WI38 (cell line): ENCODE measurements at regions not wholly inside any gene's neighbourhood (a gene's known extent, or its start where the extent isn't known, plus 50 kb on each side); places are given as distances from the start of the nearest gene placed in this dataset.

Source experiments
- H3K4me3 ChIP-seq: 2 replicates; pipeline ENCODE4 v1.5.1; 2011; ENCODE audit warnings: low read depth, mild to moderate bottlenecking, control low read depth, low read length
- TF ChIP-seq, protein P1 (sequence below): IDR thresholded peaks from 2 replicates; pipeline ENCODE4 v1.5.1; 2012; ENCODE audit warnings: low read depth, mild to moderate bottlenecking, control low read depth, low read length

DNA sequence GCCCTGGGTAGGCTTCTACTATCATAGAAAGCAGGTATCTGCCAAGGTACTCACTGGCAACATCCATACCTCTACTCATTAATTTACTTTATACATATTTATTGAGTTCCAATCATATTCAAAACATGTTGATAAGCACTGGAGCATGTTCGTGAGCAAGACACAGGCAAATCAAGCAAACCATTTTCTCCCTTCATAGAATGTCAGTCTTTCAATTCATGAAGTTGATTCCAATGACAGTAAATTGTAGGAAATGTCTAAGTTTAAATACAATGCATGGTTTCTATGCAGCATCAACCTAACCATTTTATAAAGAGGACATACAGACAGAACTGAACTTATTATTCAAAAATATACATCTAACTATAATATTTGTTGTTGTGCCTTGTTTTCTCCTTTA, 978.6 kb downstream of the CDH8 start:
- TF ChIP-seq, protein P1, sequence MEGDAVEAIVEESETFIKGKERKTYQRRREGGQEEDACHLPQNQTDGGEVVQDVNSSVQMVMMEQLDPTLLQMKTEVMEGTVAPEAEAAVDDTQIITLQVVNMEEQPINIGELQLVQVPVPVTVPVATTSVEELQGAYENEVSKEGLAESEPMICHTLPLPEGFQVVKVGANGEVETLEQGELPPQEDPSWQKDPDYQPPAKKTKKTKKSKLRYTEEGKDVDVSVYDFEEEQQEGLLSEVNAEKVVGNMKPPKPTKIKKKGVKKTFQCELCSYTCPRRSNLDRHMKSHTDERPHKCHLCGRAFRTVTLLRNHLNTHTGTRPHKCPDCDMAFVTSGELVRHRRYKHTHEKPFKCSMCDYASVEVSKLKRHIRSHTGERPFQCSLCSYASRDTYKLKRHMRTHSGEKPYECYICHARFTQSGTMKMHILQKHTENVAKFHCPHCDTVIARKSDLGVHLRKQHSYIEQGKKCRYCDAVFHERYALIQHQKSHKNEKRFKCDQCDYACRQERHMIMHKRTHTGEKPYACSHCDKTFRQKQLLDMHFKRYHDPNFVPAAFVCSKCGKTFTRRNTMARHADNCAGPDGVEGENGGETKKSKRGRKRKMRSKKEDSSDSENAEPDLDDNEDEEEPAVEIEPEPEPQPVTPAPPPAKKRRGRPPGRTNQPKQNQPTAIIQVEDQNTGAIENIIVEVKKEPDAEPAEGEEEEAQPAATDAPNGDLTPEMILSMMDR: no peak
- H3K4me3 ChIP-seq: no peak overlapping the region

DNA sequence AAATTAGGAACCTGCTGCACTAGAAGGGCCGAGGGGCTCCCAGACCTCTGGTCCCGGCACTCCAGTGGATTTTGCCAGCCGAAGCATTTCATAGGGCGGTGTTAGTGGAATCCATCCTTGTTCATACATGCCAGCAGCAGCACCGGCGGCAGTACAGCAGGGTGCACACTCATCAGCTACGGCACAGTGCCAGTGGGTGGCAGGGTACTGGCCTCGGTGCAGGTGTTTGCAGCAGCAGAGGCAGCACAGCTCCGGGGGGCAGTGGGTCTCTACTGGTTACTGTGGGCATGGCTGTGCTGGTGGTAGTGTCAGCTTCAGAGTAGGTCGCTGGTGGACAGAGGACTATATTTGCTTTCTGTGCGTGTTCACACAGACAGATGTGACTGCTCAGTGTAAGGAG, 985.7 kb downstream of the CDH8 start:
- TF ChIP-seq, protein P1: no peak
- H3K4me3 ChIP-seq: no peak overlapping the region

DNA sequence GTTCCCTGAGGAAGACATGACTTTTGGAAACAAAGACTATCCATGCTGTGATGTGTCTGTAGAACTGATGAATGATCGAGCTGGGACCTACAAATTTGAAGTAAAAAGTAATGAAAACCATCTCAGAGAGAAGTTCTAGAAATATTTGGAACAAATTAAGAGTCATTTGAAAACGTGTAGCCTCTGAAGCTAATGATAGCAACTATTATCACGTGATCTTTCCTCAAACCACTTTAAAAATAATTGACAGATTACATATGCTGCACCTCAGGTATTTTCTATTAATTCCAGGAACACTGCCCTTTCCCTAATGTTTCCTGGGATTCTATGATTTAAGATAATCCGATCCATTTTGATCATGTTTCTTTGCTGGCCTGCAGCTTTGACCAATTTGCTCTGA, 990.3 kb downstream of the CDH8 start:
- TF ChIP-seq, protein P1: no peak
- H3K4me3 ChIP-seq: no peak overlapping the region

DNA sequence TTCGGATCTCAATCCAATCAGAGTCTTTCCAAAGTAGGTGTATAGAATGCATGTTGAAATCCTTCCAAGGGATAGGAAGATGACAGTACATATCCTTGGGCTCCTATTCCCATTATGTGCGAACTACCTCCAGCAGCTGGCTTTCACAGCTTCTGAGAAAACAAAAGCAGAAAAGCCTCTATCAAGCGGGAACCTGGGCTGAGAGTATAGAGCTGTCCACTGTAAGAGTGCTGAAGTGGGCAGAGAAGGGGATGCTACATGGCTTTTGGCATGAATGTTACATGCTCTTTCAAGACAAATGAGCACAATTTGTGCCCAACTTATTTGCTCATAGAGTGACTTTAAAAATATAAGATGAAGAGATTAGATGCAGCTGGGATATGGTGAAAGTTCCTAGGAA, 993.5 kb downstream of the CDH8 start:
- TF ChIP-seq, protein P1: no peak

DNA sequence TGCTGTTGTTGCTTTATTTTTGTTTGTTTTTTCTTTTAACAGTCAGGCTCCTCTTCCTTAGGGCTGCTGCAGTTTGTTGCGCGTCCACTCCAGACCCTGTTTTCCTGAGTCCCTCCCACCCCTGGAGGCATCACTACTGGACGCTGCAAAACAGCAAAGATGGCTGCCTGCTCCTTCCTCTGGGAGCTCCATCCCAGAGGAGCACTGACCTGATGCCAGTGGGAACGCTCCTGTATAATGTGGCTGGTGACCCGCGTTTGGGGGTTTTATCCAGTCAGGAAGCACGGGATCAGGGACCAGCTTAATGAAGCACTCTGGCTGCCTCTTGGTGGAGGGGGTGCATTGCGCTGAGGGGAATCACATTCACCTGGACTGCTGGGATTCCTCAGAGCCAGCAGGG, 1005.6 kb downstream of the CDH8 start:
- TF ChIP-seq, protein P1: no peak
- no peak overlapping the region for H3K4me3 ChIP-seq

More for the DNA sequence above, 993.5 kb downstream of the CDH8 start:
- no peak overlapping the region for H3K4me3 ChIP-seq

DNA sequence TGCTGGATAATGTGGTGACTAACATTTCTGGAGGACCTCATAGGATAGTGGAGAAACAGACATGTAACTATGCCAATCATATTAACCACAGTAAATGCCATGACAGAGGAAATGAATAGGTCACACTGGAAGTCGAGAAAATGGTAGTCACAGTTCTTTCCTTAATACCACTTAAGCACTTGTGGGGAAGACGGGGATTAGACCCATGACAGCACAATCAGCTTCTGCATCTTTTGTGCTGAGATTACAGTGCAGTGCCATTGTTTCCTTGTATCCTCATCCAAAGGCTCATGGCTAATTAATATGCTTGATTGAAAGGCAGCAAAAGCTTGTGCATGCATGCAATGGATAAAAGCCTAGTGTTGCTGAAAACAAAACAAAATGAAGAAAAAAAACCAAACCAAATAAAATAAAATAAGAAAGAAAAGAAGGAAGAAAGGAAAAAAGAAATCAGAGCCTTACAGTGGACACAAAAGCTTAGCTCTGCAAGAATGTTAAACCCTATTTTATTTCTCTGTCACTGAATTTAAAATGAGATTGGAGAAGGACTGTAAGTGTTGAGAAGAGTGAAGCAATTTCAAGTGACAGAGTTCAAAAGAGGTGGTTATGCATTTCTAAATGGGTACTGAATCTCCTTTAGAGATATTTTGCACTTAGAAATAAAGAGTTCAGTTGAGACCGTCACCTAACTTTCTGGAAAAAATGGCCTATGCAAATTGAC, 1011.9 kb downstream of the CDH8 start:
- no peak overlapping the region for H3K4me3 ChIP-seq
- TF ChIP-seq, protein P1: no peak

DNA sequence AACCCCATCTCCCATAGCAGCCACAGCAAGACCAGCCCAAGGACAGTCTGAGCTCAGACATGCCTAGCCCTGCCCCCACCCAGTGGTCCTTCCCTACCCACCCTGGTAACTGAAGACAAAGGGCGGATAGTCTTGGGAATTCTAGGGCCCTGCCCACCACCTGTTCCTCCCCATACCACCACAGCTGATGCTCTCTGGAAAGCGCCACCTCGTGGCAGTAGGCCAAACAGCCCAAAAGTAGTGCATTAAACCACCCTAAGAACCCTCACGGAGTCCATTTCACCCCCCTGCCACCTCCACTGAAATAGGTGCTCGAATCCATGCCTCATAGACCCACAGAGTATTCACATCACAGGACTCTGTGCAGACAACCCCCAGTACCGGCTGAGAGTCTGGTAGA, 1021.4 kb downstream of the CDH8 start:
- TF ChIP-seq, protein P1: no peak
- H3K4me3 ChIP-seq: no peak overlapping the region
